GM21825 (cell line): ENCODE measurements at regions not wholly inside any gene's neighbourhood (a gene's known extent, or its start where the extent isn't known, plus 50 kb on each side); places are given as distances from the start of the nearest gene placed in this dataset.

Experiments used
- ATAC-seq: cut with Tn5 transposase; IDR thresholded peaks from one replicate; pipeline ENCODE4 v1.9.1; 2021; ENCODE audit warnings: mild to moderate bottlenecking, moderate library complexity; ENCODE audit not compliant: unreplicated experiment

DNA sequence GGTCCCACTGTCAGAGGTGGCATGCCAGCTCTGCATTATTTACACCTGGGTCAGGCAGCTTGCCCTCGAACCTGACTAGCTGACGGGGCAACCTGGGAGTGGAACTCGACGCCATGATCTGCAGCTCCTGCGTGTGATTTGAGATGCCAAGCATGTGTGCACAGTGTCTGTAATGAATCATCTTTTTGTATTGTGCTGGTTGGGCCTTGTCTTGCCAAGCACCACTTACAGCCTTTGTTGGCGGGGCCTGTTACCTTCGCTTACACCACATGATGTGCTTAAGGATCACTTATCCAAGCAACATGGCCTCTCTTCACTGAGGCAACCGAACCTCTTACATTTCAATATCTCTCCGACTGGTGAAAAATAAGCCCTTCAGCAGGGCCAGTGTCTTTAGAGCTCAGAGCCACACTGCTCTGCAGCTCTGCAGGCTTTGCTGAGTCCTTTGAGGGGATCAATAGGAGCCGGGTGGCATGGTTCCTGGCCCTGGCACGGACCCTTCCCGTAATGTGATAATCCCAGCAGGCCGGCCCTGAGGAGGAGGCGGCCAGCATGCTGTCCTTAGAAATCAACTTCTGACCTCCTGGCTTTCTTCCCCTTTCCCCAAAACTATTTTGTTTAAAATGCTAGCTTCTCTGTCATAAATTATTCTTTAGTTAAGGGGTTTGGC is 297.7 kb upstream of the CD180 start:
- no peak for ATAC-seq

GRCh38 chr5:67493676-67494075 is 297.1 kb upstream of the CD180 start:
- ATAC-seq: no peak

DNA sequence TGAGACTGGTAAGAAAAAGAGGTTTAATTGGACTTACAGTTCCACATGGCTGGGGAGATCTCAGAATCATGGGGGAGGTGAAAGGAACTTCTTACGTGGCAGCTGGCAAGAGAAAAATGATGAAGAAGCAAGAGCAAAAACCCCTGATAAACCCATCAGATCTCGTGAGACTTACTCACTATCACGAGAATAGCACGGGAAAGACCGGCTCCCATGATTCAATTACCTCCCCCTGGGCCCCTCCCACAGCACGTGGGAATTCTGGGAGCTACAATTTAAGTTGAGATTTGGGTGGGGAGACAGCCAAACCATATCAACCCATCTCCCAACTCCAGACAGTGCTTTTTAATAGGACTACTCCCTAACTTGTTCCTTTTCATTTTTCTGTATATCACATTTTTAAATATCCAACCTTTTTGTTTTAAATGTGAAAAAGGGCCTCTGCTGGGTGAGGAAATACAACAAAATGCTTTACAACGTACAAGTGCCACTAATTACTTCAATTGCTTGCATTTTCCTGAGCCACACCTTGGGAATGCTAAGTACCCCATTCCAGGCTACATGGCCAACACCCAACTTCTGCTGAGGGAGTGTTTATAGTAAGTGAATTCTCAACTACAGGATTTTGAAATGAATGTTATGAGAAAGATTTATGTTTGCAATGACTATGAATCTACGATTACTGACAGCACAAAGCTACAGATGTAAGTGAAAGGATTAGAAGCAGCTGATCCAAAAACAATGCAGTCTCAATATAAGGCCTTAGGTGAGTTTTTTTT is 294.1 kb upstream of the CD180 start:
- no peak for ATAC-seq

GRCh38 chr5:67488885-67489284 is 292.3 kb upstream of the CD180 start:
- no peak for ATAC-seq

DNA sequence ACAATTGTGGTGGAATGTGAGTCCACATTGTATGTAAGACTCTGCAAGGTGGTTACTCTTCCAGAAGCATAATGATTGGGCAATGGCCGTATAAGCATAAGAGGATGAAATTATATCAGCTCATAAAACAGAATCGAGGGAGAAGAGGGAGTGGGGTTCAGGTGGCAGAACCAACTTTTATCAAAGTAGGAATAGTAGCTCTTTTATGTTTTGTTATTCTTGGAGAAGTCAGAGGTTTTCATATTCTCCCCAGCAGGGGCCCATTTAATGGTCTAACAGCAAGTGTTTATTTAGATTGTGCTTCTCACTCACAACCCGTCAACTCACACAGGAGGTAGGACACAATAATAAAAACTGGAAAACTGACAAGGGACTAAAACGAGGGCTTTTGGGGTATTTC is 291.3 kb upstream of the CD180 start:
- ATAC-seq: no peak

- no peak for ATAC-seq
These were observed 286.9 kb upstream of the CD180 start for GRCh38 chr5:67483453-67484030.

- no peak for ATAC-seq
These were observed 284.8 kb upstream of the CD180 start for GRCh38 chr5:67481362-67481761.

DNA sequence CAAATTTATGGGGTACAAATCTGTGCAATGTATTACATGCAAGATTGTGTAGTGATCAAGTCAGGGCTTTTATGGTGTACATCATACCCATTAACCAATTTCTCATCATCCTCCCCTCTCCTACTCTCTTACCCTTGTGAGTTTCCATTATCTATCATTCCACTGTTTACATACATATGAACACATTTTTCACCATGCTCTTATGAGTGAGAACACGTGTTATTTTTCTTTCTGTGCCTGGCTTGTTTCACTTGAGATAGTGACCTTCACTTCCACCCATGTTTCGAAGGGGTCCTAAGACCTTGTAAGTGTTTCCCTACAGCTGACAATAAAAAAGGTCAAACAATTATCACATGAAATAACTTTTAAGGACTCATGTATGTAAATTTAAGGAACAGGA is 281.7 kb upstream of the CD180 start:
- ATAC-seq: no peak

GRCh38 chr5:67476995-67477394 is 280.4 kb upstream of the CD180 start:
- ATAC-seq: no peak

DNA sequence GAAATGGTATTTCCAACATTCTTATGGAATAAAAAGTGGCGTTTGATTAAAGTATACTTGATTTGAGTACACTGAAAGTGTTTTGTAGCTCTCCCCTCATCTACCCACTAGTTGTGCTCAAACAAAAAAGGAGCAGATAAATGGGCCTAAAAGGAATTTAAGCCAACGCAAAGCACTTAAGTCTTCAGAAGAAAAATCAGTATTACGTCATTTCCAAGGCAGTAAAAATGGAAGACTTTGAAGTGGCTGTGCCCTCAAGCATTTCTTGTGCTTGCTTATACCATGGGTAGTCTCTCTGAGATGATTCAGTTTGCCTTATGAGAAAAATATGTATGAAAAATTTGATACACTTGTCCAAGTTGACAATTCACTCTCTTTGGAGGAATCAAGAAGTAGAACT is 279.9 kb upstream of the CD180 start:
- ATAC-seq: no peak

DNA sequence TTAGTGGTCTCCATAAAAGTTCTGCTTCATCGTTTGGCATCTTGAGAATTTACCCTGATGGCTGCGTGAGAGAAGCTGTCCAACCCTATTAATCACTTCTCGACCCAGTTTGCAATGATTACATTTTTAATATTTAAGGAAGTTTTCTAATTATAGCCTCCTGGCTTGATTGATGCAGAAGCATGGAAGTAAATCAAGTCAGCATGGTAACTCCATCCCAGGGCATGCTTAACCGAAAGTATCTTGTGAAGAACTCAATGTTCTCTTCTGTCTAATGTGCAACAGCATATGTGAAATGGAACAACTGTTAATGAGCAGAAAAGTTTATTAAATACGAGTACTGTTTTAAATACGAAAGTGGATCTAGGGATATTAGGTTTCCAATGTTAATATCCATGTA is 278.9 kb upstream of the CD180 start:
- no peak for ATAC-seq

- no peak for ATAC-seq
These were observed 278.1 kb upstream of the CD180 start for GRCh38 chr5:67474597-67475238.

DNA sequence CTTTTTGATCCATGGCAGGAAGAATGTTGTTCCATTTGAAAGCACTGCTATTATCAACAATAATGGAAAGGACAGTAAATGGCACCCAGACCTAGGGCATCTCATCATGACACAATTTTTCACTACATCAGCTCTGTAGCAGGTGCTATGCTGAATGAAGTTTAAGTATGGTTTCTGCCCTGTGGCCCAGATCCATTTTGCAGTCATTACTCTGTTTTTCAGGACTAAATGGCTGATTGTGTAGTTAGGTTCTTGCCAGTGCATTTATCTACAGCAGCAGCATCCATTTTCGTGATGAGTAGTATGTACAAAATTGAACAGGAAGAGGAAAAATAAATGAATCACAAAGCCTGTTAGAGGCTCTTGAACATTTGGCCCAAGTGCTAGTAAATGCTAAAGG is 270.5 kb upstream of the CD180 start:
- ATAC-seq: no peak

- no peak for ATAC-seq
These were observed 269.1 kb upstream of the CD180 start for GRCh38 chr5:67465537-67466207.

DNA sequence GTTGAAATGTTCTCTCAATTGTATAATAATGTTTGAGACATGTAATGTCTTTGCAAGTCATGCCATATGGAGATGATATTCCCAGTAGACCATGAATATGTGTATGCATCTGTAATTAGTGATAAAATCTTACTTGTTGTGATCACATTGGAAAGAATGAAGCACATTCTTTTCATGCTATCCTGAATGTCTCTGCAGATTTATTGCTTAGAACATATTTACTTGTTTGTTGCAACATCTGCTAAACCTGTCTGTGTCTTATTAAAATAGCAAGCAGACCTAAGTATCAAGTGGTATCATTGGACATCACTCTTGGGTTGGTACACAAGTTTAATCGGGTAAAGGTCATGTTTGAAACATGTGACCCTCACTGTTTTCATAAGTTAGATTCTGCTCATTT is 265.5 kb upstream of the CD180 start:
- no peak for ATAC-seq

- ATAC-seq: no peak
These were observed 262.7 kb upstream of the CD180 start for GRCh38 chr5:67459253-67459652.

DNA sequence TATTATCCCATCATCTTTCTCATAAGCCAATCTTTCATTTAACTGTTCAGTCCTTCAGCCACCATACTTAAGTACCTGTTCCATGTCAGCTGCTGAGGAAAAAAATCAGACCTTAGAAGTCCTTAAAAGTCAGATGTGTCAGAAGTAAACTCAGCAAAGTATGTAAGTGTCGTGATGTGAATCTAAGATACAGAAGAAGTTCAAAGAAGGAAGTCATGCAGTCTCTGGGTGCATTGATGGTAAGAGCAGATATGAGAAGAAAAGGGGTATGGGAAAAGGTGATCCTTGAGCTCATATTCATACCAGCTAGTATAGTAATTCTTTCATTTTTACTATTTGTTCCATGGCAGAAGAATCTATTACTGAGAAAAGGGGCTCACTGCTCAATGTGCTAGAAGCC is 259.4 kb upstream of the CD180 start:
- ATAC-seq: no peak

- ATAC-seq: no peak
These were observed 258.5 kb upstream of the CD180 start for GRCh38 chr5:67454957-67455561.

DNA sequence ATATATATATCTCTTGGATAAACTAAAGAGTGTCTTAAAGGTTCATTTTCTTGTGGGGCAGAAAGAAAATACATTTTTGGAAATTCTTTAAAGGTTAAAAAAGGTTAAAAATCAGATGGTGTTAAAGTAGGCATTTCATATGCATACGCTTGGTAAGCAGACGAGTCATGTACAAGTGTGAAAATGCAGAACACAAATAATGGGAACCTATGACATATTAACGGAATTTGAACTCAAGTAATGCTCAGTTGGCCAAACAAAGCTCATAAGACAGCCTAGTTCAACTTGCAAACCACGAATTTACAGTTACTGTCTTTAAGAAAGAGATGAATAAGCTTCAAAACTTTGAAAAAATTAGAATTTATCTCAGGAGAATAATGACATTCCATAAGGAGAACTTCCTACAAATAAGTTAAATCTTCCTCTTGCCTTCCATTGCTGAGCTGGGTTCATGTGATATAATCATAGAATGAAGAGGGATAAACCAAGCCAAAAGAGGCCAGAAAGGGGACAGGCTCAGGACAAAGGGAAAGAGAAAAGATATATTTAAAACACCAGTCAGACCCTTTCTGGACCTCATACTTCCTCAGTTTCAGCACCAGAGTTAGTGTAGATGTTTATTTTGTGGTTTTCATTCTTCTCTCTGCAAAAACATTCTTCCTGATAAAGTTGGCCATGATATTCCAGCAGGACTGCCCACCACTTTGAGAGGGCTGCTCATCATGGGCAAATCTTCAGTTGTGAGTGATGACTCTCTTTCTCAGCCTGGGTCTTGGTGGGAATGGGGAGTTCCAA is 256.7 kb upstream of the CD180 start:
- no peak for ATAC-seq

DNA sequence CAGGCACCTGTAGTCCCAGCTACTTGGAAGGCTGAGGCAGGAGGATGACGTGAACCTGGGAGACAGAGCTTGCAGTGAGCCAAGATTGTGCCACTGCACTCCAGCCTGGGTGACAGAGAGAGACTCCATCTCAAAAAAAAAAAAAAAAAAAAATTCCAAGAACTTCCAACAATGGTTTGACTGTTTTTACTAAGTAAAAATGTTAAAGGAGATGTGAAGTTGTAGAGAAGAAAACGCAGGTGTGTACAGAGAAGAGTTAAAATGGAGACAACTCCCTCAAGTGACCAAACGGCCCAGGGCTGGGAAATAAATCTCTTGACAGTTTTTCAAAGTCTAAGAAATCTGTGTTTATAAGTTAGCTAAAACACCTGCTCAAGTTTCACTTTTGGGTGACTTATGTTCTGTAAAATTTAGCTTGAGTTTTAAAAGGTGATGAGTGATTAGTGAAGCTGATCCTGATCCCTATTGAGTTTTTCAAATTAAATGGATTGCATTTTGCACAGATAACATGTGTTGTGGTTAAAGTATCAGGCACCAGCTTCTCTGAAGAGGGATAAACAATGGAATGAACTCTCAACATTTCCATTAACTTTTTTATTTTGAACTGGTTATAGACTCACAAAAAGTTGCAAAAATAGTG is 255.2 kb upstream of the CD180 start:
- ATAC-seq: no peak
